ENCODE measurements at regions not wholly inside any gene's neighbourhood (a gene's known extent, or its start where the extent isn't known, plus 50 kb on each side); places are given as distances from the start of the nearest gene placed in this dataset.

GRCh38 chr4:137063961-137064360 is 468.3 kb downstream of the PCDH18 start:
- DNase-seq, result no peak

- DNase-seq, result no peak
Measured at GRCh38 chr4:137043184-137043583, 489.1 kb downstream of the PCDH18 start.

GRCh38 chr4:137039370-137039769 is 492.9 kb downstream of the PCDH18 start:
- no peak for DNase-seq

- DNase-seq, result peak; percentile 80
Measured at GRCh38 chr4:137032222-137032621, 500.1 kb downstream of the PCDH18 start.

GRCh38 chr4:137029026-137029425 is 503.3 kb downstream of the PCDH18 start:
- DNase-seq, result no peak

GRCh38 chr4:137025484-137026059 is 506.7 kb downstream of the PCDH18 start:
- no peak for DNase-seq

GRCh38 chr4:137015426-137016409 is 516.6 kb downstream of the PCDH18 start:
- no peak for DNase-seq

GRCh38 chr4:137000432-137000831 is 531.9 kb downstream of the PCDH18 start:
- DNase-seq, result no peak

GRCh38 chr4:136992032-136992431 is 540.3 kb downstream of the PCDH18 start:
- no peak for DNase-seq

- no peak for DNase-seq
Measured at GRCh38 chr4:136985683-136986082, 546.6 kb downstream of the PCDH18 start.

GRCh38 chr4:136967069-136967468 is 565.2 kb downstream of the PCDH18 start:
- no peak for DNase-seq

- no peak for DNase-seq
Measured at GRCh38 chr4:136965478-136965877, 566.8 kb downstream of the PCDH18 start.

GRCh38 chr4:136962868-136963267 is 569.4 kb downstream of the PCDH18 start:
- DNase-seq, result no peak

- DNase-seq, result no peak
Measured at GRCh38 chr4:136946307-136946907, 585.9 kb downstream of the PCDH18 start.

- DNase-seq, result no peak
Measured at GRCh38 chr4:136939781-136940180, 592.5 kb downstream of the PCDH18 start.

GRCh38 chr4:136935871-136936270 is 596.4 kb downstream of the PCDH18 start:
- no peak for DNase-seq

GRCh38 chr4:136935305-136935704 is 597.0 kb downstream of the PCDH18 start:
- DNase-seq, result no peak

- DNase-seq, result no peak
Measured at GRCh38 chr4:136934601-136935000, 597.7 kb downstream of the PCDH18 start.

GRCh38 chr4:136931781-136932180 is 600.5 kb downstream of the PCDH18 start:
- DNase-seq, result no peak

- no peak for DNase-seq
Measured at GRCh38 chr4:136928957-136929411, 603.3 kb downstream of the PCDH18 start.

GRCh38 chr4:136927172-136927571 is 605.1 kb downstream of the PCDH18 start:
- no peak for DNase-seq

- DNase-seq, result no peak
Measured at GRCh38 chr4:136925203-136925602, 607.1 kb downstream of the PCDH18 start.

- DNase-seq, result no peak
Measured at GRCh38 chr4:136922066-136922465, 610.2 kb downstream of the PCDH18 start.

Measured in NCI-H524 treated with DMSO at 0.1 percent for 48 hours (cell line).